DMS153 (cell line): ENCODE measurements at regions not wholly inside any gene's neighbourhood (a gene's known extent, or its start where the extent isn't known, plus 50 kb on each side); places are given as distances from the start of the nearest gene placed in this dataset.
"Not testable (repeated sequence)": the region's sequence is repeated elsewhere in the genome, so short reads cannot be mapped to it uniquely, and the experiment has no call there.

Experiments used
- DNase-seq: peaks from one replicate; lab custom pipeline; 2025; lab: John Stamatoyannopoulos, UW

DNA sequence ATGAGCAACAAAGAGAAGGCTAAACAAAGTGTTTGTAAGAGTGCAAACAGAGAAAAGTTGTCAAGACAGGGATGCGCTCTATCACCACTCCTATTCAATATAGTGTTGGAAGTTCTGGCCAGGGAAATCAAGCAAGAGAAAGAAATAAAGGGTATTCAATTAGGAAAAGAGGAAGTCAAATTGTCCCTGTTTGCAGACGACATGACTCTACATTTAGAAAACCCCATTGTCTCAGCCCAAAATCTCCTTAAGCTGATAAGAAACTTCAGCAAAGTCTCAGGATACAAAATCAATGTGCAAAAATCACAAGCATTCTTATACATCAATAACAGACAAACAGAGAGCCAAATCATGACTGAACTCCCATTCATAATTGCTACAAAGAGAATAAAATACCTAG is 143.4 kb upstream of the POGK start:
- DNase-seq = not testable (repeated sequence)

DNA sequence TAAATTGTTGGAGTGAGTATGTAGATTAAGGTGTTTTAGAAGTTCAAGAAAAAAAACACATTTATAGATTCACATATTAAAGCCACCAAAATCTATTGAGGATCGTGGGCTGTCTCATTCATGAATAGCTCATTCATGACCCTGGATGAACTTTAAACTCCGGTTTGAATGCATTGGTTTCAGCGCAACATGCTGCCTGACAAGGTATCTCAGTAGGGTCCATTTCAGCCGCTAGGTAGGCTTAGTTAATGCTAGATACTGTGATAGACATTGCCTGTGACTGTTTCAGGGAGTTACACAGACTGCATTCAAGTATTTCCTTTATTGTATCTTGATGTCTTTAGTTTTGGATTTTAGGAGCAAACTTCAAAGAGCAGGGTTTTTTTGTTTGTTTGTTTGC is 140.5 kb upstream of the POGK start:
- no peak for DNase-seq

DNA sequence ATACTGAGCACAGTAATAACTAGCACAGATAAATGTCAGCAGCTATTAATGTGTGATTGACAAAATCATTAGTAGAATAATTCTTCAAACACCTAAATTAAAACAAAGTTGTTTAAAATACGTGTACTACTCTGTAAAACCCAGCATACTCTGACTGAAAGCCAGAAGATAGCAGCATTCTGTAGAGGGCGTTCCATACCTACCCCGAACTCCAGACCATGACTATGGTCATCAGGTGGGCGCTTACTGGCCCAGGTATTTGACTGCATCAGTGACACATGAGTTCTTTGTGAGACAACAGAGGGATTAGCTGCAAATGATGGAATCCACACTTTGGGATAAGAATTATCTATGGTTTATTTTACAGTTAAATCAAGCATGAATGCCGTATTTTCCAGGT is 139.7 kb upstream of the POGK start:
- no peak for DNase-seq

DNA sequence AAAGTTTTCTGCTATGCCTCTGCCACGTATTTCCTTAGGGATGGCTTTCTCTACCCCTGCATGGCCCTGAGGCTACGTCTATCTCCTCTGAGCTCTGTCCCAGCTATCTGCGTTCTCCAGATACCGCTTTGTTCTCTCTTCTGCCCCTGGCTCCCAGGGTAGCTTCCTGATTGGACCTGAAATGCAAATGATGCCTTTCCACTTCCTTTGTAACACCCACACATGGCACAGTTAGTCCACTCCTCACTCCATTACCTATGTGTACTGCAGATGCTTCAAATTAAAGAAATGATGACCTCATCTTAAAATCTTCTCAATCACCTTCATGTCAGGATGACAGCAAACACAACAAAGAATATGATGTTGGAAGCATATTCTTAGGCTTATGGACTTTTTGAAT is 138.6 kb upstream of the POGK start:
- no peak for DNase-seq

DNA sequence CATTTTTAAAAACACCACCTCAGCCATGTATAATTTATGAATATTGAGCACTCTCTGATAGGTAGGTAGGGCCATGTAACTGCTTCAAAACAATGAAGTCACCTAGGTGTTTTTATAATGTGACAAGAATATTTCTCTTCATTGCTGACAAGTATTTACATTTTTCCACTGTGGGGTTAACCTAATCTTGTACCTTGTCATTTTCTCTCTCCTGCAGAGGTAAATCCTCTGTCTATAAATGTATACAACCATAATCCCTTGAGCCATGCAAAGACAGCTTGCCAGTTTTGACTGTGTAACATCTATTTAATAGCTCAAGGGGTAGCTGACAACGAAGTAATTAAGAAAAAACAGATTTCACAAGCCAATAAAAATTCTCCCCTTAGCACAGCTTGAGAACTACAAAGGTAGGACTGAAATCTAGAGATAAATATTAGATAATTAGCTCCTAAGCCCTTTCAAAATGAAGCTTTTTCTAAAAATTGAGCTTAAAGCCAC is 137.6 kb upstream of the POGK start:
- DNase-seq = no peak

DNA sequence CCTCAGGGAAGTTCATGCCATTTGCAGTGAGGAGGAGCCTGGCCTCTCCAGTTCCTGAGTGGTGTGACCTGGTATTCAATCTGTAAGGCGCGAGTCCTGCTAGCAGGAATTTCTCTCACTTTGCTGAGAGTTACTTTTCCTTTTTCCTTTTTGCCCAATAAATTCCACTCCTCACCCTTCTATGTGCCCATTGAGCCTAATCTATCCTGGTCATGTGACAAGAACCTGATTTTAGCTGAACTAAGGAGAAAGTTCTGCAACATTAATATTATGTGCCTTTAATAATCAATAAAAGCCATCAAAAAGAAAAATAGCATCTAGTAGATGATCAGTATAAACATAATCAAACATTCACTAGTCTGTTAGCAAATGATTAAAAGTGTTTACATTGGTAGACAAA is 136.1 kb upstream of the POGK start:
- no peak for DNase-seq

DNA sequence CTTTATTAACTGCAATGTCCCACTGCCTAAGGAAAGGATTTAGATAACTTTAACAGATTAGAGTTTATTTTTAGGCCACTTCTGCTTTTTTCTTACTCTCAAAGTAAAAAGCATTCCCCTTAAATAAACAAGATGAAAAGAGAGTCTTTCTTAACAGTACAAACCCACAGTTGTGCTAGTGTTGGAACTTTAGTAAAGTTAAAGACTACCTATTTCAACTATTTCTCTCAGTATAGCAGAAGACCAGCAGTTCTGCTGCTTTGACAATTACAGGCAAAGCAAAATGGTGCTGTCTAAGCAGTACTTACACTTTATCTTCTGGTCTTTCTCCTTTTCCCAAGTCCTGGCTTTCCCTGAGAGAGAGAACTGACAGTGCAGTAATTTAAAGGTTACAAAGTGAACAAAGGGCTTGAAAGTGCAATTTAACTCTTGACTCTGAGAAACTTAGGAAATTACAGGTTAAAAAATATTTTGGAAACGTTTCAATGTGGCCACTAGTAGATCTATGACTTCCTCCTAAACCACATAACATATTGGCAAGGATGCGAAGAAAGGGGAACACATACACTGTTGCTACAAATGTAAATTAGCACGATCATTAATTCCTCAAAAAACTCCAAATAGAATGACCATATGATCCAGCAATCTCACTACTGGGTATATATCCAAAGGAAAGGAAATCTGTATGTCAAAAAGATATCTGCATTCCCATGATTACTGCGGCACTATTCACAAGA is 135.4 kb upstream of the POGK start:
- no peak for DNase-seq

DNA sequence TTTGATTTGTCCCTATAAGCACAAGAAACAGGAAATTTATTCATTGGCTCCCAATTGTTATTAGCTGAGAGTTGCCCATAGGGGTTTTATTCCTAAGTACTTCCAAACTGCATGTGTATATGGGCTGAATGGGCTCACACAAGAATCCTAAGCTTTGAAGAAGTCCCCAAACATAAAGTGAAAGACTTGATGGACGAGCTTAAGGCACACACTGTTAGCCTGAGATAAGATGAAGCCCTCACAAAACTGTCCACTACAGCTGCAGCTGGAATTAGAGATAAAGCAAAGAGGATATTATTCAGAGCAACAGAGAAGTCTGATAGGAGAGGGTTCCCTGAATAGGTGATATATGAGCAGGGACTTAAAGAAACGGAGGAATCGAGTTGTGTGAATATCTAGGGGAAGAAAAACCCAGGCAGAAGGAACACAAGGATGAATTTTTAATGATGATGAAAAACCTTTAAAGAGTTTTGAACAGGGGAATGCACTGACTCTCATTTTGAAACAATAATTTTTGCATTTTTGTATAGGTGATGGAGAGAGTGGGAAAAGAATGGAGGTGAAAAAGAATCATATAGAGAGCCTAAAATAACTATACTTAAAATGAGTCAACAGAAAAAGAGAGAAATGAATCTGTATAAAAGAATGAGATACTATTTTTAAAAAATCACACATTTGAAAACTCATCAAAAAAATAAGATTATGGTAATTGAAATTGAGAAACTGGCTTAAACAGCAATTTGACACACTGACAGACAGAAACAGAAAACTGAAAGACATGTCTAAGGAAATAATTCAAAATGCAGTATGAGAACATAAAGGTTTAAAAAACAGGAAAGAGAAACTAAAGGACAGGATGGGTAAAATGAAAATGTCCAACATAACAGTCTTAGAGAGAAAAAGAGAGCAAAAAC is 133.6 kb upstream of the POGK start:
- DNase-seq = no peak

DNA sequence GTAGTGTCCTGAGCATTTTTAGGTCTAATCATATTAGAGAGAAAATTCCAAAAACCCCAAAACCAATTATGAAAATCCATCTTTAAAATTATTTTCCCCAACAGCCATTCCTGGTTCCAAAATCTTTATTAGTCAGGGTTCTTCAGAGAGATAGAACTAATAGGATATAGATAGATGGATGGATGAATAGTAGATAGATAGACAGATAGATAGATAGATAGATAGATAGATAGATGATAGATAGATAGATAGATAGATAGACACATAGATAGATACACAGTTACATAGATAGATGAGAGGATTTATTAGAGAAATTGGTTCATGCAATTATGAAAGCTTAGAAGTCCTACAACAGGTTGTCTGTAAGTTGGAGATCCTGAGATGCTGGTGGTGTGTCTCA is 122.7 kb upstream of the POGK start:
- DNase-seq = no peak

DNA sequence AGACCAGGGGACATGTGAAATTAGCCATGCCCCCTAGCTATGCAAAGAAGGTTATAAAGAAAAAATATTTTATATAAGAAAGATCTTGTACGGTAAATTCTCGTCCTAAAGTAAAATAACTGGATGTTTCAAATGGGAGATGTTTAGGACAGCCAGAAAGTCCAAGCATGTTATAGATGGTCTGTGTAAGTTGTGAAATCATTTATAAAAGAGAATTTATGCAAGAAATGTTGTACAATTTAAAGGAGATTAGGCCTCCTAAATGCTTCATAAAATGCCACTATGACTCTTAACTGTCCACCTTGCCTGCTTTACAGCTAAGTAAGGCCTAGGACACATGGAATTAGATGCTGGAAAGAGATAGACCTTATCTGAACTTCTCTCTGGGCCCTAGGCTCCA is 118.1 kb upstream of the POGK start:
- no peak for DNase-seq

DNA sequence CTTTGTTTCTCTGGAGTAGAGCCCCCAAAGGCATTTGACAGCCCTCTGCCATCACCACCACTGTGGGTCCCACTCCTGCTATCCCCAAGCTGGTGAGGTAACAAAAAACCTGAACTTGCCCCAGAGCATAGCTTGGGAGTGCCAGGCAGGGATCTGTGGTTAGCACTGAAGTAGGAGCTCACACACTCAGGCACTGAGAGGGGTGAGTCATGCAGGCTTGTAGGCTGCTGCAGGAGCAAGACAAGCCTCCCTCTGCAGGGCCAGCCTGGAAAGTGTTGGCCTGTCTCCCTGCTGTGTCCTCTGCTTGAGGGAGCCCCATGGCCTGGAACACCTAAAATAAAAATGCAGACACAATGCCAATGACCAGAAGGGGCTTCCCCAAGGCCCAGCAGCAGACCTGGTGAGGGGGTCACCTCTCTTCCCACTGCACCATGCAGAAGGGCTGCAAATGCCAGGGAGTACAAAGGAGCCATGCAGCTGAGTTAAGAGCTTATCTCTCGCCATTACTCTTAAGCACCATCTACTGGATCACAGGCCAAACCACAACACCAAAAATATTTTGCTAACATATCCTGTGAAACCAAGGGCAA is 108.9 kb upstream of the POGK start:
- no peak for DNase-seq

DNA sequence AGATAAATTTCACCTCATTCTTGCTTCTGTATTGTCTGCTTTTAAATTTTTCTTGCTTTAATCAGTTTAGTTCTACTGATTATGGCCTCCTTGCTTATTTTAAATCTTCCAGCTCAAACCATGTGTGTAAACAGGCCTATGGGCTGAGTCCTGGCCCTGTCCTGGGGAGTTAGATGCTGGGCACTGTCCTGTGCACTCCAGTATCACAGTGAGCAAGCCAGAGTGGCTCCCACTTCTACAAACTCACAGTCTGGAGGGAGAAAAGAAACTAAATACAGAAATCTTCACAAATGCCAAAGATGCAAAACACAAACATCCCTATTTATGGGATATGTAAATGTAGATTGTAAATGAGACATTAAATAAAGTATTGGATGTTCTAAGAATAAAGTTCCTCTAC is 101.1 kb upstream of the POGK start:
- no peak for DNase-seq

DNA sequence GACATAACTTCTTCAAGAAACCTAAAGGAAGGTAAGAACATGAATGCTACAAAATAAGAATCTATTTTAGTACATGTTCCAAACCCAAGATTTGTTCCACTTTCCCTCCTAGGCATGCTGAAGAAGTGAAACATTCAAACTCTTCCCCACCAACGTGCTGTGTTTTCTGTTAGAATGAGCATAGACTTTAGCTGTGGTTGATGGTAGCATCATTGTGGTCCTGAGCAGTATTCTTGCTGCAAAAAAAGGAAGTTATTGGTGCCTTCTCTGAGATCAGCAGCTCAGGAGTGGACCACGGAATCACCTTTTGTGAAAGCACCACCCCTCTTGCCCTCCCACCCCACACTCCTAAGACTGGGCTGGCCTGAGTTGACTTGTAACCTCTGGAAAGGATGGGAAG is 100.4 kb upstream of the POGK start:
- no peak for DNase-seq

DNA sequence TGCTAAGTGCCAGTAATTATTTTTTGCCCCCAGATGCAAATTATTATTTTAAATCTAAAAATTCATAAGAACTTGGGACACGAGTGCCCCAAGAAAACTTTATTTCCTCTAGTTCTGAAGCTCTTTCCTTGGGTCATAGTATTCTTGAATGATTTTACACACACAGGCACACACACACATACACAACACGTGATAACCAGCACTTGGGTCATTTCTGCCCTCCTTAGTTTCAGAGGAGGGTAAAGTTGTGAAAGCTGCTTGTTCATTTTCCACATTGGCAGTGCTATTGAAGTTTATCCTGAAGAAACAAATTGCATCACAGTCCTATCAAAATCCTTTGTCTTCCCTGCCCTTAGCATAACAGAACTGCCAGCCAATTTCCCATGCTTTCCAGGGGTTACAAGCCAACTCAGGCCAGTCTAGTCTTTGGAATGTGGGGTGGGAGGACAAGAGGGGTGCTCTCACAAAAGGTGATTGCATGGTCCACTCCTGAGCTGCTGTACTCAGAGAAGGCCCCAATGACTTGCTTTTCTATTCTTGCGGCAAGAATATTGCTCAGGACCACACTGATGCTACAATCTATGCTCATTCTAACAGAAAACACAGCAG is 98.5 kb upstream of the POGK start:
- DNase-seq = no peak

DNA sequence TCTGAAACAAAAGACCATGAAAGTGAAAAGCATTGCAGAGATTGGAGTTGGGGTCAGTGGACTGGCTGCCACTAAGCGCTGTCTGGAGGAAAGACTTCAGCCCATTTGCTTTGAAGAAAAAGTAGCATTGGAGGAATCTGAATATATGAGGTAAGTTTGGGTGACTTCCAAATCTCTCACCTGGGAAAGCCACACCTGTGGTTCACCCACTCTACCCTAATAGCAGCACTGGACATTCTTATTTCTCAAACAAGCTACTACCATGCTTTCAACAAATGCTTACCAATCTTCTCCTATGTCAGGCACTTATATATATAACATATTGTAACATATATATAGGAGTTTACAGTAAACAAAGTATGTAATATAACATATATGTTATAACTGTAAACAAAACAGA is 76.0 kb upstream of the POGK start:
- no peak for DNase-seq

DNA sequence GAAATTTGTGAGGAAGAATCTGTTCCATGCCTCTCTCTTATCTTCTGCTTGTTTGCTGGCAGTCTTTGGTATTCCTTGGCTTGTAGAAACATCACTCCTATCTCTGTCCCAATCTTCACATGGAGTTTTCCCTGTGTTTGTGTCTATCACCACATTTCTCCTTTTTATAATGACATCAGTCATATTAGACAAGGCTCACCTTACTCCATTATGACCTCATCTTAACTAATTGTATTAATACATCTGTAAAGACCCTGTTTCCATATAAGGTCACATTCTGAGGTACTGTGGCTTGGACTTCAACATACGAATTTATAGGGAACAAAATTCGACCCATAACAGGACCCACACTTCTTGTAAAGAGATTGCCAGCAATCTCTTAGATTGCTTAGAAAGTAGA is 72.3 kb upstream of the POGK start:
- DNase-seq = no peak

DNA sequence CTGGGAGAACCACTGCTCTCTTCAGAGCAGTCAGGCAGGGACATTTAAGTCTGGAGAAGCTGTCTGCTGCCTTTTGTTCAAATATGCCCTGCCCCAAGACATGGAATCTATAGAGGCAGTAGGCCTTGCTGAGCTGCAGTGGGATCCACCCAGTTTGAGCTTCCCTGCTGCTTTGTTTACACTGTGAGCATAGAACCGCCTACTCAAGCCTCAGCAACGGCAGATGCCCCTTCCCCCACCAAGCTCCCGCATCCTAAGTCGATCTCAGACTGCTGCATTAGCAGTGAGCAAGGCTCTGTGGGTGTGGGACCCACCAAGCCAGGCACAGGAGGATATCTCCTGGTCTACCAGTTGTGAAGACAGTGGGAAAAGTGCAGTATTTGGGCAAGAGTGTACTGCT is 54.6 kb upstream of the POGK start:
- DNase-seq = not testable (repeated sequence)

DNA sequence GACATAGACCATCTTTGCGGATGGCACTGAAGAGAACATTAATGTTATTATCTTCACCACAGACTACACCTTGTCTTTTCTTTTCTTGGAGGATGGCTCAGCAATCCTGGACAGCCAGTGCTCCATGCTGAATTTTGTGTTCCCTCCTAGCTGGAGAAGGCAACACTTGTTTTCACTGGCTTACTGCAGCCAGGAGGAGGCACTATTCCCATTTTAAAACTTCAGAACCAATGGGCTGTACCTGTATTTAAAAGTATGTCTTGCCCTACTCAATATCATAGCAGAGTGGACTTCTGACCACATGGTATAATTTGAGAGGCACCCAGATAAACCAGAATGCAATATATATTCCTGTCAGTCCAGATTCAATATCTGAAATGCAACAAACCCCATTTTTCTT is 53.3 kb upstream of the POGK start:
- DNase-seq = no peak

DNA sequence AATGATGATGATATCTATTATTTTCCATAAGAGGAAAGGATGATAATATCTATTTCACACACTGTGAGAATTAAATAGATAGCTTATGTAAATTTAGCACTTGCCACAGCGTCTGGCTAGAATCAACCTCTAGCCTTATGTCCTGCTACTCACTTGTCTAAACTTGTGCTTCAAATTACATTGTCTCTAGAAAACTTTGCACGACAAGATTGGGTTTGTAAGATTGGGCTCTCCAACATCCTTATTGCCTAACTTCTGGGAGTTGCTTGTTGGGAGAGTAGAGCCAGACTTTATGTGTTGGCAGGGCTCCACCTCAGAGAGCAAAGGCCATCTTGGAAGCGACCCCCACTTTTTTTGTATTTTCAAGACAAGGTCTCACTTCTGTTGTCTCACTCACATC is 50.0 kb upstream of the POGK start:
- DNase-seq = no peak
